NCI-H526 treated with DMSO at 0.1 percent for 48 hours (cell line): ENCODE measurements at regions not wholly inside any gene's neighbourhood (a gene's known extent, or its start where the extent isn't known, plus 50 kb on each side); places are given as distances from the start of the nearest gene placed in this dataset.
"Not testable (repeated sequence)": the region's sequence is repeated elsewhere in the genome, so short reads cannot be mapped to it uniquely, and the experiment has no call there.

Experiments used
- DNase-seq: peaks from one replicate; lab custom pipeline; 2025; lab: John Stamatoyannopoulos, UW

- no peak for DNase-seq
Observed at GRCh38 chr5:125085797-125086505, 339.5 kb upstream of the ZNF608 start.

- no peak for DNase-seq
Observed at GRCh38 chr5:125088522-125089105, 342.2 kb upstream of the ZNF608 start.

GRCh38 chr5:125092138-125092537 is 345.7 kb upstream of the ZNF608 start:
- not testable (repeated sequence) for DNase-seq

- DNase-seq, result no peak
Observed at GRCh38 chr5:125093776-125094175, 347.3 kb upstream of the ZNF608 start.

GRCh38 chr5:125100342-125100741 is 353.9 kb upstream of the ZNF608 start:
- DNase-seq, result no peak

GRCh38 chr5:125100951-125101350 is 354.5 kb upstream of the ZNF608 start:
- DNase-seq, result no peak

GRCh38 chr5:125103459-125103858 is 357.0 kb upstream of the ZNF608 start:
- no peak for DNase-seq

- no peak for DNase-seq
Observed at GRCh38 chr5:125106271-125106670, 359.8 kb upstream of the ZNF608 start.

- no peak for DNase-seq
Observed at GRCh38 chr5:125106881-125107280, 360.4 kb upstream of the ZNF608 start.

GRCh38 chr5:125109293-125109692 is 362.9 kb upstream of the ZNF608 start:
- peak; percentile 42 for DNase-seq

GRCh38 chr5:125109816-125110215 is 363.4 kb upstream of the ZNF608 start:
- no peak for DNase-seq

- no peak for DNase-seq
Observed at GRCh38 chr5:125112196-125112595, 365.8 kb upstream of the ZNF608 start.

GRCh38 chr5:125113328-125113727 is 366.9 kb upstream of the ZNF608 start:
- no peak for DNase-seq

- no peak for DNase-seq
Observed at GRCh38 chr5:125115195-125115525, 368.7 kb upstream of the ZNF608 start.

- no peak for DNase-seq
Observed at GRCh38 chr5:125117566-125117965, 371.1 kb upstream of the ZNF608 start.

GRCh38 chr5:125120012-125120411 is 373.6 kb upstream of the ZNF608 start:
- no peak for DNase-seq

- DNase-seq, result no peak
Observed at GRCh38 chr5:125125031-125125823, 378.8 kb upstream of the ZNF608 start.

GRCh38 chr5:125126050-125126449 is 379.6 kb upstream of the ZNF608 start:
- DNase-seq, result no peak

- DNase-seq, result no peak
Observed at GRCh38 chr5:125129151-125129806, 382.8 kb upstream of the ZNF608 start.

GRCh38 chr5:125130591-125130990 is 384.2 kb upstream of the ZNF608 start:
- no peak for DNase-seq

GRCh38 chr5:125134216-125135081 is 388.0 kb upstream of the ZNF608 start:
- DNase-seq, result no peak

GRCh38 chr5:125137535-125137934 is 391.1 kb upstream of the ZNF608 start:
- peak; percentile 75 for DNase-seq
